Osteoblast (primary cell): ENCODE measurements at regions not wholly inside any gene's neighbourhood (a gene's known extent, or its start where the extent isn't known, plus 50 kb on each side); places are given as distances from the start of the nearest gene placed in this dataset.

Experiments used
- DNase-seq: peaks from one replicate; pipeline ENCODE4 v3.0.0; 2011; ENCODE audit warnings: low spot score, mixed read lengths; ENCODE audit not compliant: insufficient read length; ENCODE audit errors: missing footprints
- H2AFZ ChIP-seq: 2 replicates; pipeline ENCODE4 v1.6.0; 2011; ENCODE audit warnings: mild to moderate bottlenecking, low read length
- H3K27ac ChIP-seq: 2 replicates; pipeline ENCODE4 v1.5.1; 2011; ENCODE audit warnings: mild to moderate bottlenecking, low read depth, low read length, moderate library complexity
- H3K27me3 ChIP-seq: 2 replicates; pipeline ENCODE4 v1.6.0; 2012; ENCODE audit warnings: mild to moderate bottlenecking, control low read depth, inconsistent platforms, low read length, moderate library complexity; ENCODE audit not compliant: insufficient read depth
- H3K36me3 ChIP-seq: 2 replicates; pipeline ENCODE4 v1.5.1; 2011; ENCODE audit warnings: mild to moderate bottlenecking, low read length, control low read depth, moderate library complexity; ENCODE audit not compliant: insufficient read depth
- H3K4me1 ChIP-seq: 2 replicates; pipeline ENCODE4 v1.5.1; 2011; ENCODE audit warnings: mild to moderate bottlenecking, low read length, control low read depth, moderate library complexity; ENCODE audit not compliant: insufficient read depth
- H3K4me2 ChIP-seq: 2 replicates; pipeline ENCODE4 v1.6.0; 2011; ENCODE audit warnings: mild to moderate bottlenecking, low read length; ENCODE audit not compliant: insufficient read depth
- H3K4me3 ChIP-seq: fragments of 200-600 bp; sonication (generic); 3 replicates; pipeline ENCODE4 v1.5.1; 2012; ENCODE audit warnings: mild to moderate bottlenecking, low read length, inconsistent platforms; ENCODE audit not compliant: insufficient read depth
- H3K79me2 ChIP-seq: 2 replicates; pipeline ENCODE4 v1.6.0; 2012; ENCODE audit warnings: mild to moderate bottlenecking, low read length, control low read depth, inconsistent platforms; ENCODE audit not compliant: insufficient read depth
- H3K9me3 ChIP-seq: 2 replicates; pipeline ENCODE4 v1.5.1; 2011; ENCODE audit warnings: low read depth, low read length, control low read depth
- H4K20me1 ChIP-seq: 2 replicates; pipeline ENCODE4 v1.6.0; 2012; ENCODE audit warnings: mild to moderate bottlenecking, low read length, control low read depth; ENCODE audit not compliant: insufficient read depth
- TF ChIP-seq, protein P1 (sequence below): IDR thresholded peaks from 2 replicates; pipeline ENCODE4 v1.5.1; 2011; ENCODE audit warnings: mild to moderate bottlenecking, low read depth, low read length, moderate library complexity; ENCODE audit errors: extremely low read depth

DNA sequence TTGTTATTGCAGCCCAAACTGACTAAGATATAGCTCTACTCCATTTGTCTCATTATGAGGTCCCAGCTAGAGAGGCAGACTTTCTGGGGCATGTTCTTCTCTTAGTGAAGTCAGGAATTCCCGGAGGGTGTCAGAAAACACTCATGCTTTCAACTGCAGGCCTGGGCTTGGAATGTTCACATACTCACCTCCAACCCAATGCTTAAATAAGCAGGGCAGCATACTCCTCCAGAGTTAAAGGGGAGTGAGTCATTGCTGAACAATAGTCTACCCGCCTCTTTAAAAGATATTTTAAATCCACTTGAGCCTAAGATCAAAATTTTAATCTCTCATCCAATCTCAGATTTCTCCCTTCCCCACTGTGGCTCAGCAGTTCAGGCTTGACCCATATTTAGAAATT is 167.8 kb upstream of the DPH6 start:
- H3K79me2 ChIP-seq, result no peaks in the 10 kb centered on the region
- H3K4me3 ChIP-seq, result no peak overlapping the region
- no peak for DNase-seq
- H3K27me3 ChIP-seq, result no peaks in the 10 kb centered on the region
- H3K27ac ChIP-seq, result no peak overlapping the region
- no peaks in the 10 kb centered on the region for H3K9me3 ChIP-seq
- no peaks in the 10 kb centered on the region for H4K20me1 ChIP-seq
- no peak overlapping the region for H3K4me2 ChIP-seq
- H3K36me3 ChIP-seq, result no peaks in the 10 kb centered on the region
- H2AFZ ChIP-seq, result no peak overlapping the region
- TF ChIP-seq, protein P1, sequence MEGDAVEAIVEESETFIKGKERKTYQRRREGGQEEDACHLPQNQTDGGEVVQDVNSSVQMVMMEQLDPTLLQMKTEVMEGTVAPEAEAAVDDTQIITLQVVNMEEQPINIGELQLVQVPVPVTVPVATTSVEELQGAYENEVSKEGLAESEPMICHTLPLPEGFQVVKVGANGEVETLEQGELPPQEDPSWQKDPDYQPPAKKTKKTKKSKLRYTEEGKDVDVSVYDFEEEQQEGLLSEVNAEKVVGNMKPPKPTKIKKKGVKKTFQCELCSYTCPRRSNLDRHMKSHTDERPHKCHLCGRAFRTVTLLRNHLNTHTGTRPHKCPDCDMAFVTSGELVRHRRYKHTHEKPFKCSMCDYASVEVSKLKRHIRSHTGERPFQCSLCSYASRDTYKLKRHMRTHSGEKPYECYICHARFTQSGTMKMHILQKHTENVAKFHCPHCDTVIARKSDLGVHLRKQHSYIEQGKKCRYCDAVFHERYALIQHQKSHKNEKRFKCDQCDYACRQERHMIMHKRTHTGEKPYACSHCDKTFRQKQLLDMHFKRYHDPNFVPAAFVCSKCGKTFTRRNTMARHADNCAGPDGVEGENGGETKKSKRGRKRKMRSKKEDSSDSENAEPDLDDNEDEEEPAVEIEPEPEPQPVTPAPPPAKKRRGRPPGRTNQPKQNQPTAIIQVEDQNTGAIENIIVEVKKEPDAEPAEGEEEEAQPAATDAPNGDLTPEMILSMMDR, result no peak
- no peaks in the 10 kb centered on the region for H3K4me1 ChIP-seq

DNA sequence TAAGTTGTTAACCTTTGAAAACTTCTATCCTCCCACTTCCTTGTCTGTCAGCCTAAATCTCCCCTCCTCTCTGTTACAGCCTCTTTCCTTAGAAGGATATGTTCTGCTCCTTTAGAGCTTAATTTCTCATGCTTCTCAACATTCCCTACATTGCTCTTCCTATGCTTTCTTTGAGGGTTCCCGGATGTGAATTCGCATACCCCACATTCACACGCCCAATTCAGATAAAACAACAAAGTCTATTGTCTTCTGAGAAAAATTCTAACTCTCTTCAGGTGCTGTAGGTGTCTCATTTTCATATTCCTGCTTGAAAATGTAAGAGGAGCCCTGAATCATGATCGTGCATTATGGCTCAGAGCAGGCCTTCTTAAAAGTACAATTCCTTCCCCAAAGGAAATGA is 171.8 kb upstream of the DPH6 start:
- TF ChIP-seq, protein P1, result no peak
- Histone ChIP-seq H3K4me2 (no peak overlapping the region), H4K20me1 (no peaks in the 10 kb centered on the region), H3K4me1 (no peaks in the 10 kb centered on the region), H3K27me3 (no peaks in the 10 kb centered on the region), H2AFZ (no peak overlapping the region), H3K27ac (no peak overlapping the region), H3K79me2 (no peaks in the 10 kb centered on the region), H3K9me3 (no peaks in the 10 kb centered on the region), H3K4me3 (no peak overlapping the region), H3K36me3 (no peaks in the 10 kb centered on the region)
- DNase-seq, result no peak

DNA sequence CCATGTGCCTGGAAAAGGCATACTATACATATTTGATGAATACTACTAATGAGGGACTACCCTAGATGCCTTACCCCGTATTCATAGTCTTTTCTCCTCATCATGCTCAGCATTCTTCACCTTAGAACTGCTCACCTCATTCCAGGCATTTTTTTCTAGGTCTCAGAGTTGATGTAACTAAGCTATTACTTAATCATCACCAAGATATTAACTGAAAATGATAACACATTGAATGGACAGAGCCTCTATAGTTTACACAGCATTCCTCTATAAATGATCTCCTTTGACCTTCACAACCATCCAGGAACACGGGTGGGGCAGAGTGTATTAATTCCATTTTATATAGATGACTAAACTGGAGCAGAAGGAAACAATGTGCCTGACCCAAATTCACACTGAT is 174.1 kb upstream of the DPH6 start:
- Histone ChIP-seq H3K27ac (no peak overlapping the region), H3K4me1 (peaks cover 3% of the 10 kb centered on the region), H3K79me2 (no peaks in the 10 kb centered on the region), H3K9me3 (no peaks in the 10 kb centered on the region), H2AFZ (no peak overlapping the region), H3K27me3 (no peaks in the 10 kb centered on the region), H3K4me3 (no peak overlapping the region), H3K36me3 (no peaks in the 10 kb centered on the region), H4K20me1 (no peaks in the 10 kb centered on the region), H3K4me2 (no peak overlapping the region)
- no peak for DNase-seq
- TF ChIP-seq, protein P1, result no peak

DNA sequence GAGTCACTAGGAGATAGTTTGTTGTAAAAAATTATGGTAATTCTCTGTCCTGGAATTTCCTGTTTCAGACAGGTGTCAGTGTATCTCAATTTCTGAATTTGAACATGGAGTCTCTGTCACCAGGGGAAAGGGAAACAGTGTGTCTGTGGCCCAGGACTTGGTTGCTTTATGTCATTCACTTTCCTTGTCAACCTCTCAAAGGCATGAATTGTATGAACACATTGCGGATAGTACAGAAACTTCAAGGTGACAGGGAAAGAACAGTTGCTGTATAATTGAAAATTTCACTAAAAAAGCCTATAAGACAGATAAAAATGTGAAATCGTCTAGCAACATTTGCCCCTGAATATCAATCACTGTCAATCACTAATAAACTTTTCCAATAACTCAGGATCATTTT is 175.0 kb upstream of the DPH6 start:
- Histone ChIP-seq H4K20me1 (no peaks in the 10 kb centered on the region), H3K27me3 (no peaks in the 10 kb centered on the region), H3K79me2 (no peaks in the 10 kb centered on the region), H3K4me3 (no peak overlapping the region), H3K4me2 (no peak overlapping the region), H3K9me3 (no peaks in the 10 kb centered on the region), H3K27ac (no peak overlapping the region), H2AFZ (no peak overlapping the region), H3K4me1 (peaks cover 8% of the 10 kb centered on the region), H3K36me3 (no peaks in the 10 kb centered on the region)
- TF ChIP-seq, protein P1, result no peak
- DNase-seq, result no peak
